GM06990 (cell line): ENCODE measurements at regions not wholly inside any gene's neighbourhood (a gene's known extent, or its start where the extent isn't known, plus 50 kb on each side); places are given as distances from the start of the nearest gene placed in this dataset.

Source experiments
- DNase-seq: peaks from one replicate; pipeline ENCODE4 v3.0.0-alpha.2; 2011; ENCODE audit not compliant: insufficient read length; ENCODE audit errors: extremely low read depth
- H3K27me3 ChIP-seq: replicated peaks from 2 replicates; pipeline ENCODE4 v1.6.0; 2011; ENCODE audit warnings: low read length; ENCODE audit not compliant: control insufficient read depth, insufficient read depth
- H3K36me3 ChIP-seq: 2 replicates; pipeline ENCODE4 v1.5.1; 2011; ENCODE audit warnings: low read length; ENCODE audit not compliant: control insufficient read depth, insufficient read depth
- H3K4me3 ChIP-seq: replicated peaks from 2 replicates; pipeline ENCODE4 v1.5.1; 2011; ENCODE audit warnings: low read depth, mild to moderate bottlenecking, control low read depth, low read length
- CTCF ChIP-seq: IDR thresholded peaks from 2 replicates; pipeline ENCODE4 v1.5.1; 2011; ENCODE audit warnings: low read length, control low read depth, mild to moderate bottlenecking, inconsistent platforms; ENCODE audit not compliant: insufficient read depth, poor library complexity, severe bottlenecking

GRCh38 chrX:42442745-42443144 lies 335.2 kb downstream of the PPP1R2C start:
- Histone ChIP-seq H3K36me3 (no peaks in the 10 kb centered on the region), H3K4me3 (no peak overlapping the region), H3K27me3 (no peaks in the 10 kb centered on the region)
- no peak for DNase-seq
- TF ChIP-seq CTCF = no peak

GRCh38 chrX:42437211-42437610 lies 340.8 kb downstream of the PPP1R2C start:
- TF ChIP-seq CTCF = no peak
- no peak for DNase-seq
- Histone ChIP-seq H3K4me3 (no peak overlapping the region), H3K36me3 (no peaks in the 10 kb centered on the region), H3K27me3 (no peaks in the 10 kb centered on the region)

- Histone ChIP-seq H3K4me3 (no peak overlapping the region), H3K27me3 (no peaks in the 10 kb centered on the region), H3K36me3 (no peaks in the 10 kb centered on the region)
- no peak for TF ChIP-seq CTCF
- DNase-seq = no peak
Observed at GRCh38 chrX:42434458-42435166, 343.4 kb downstream of the PPP1R2C start.

DNA sequence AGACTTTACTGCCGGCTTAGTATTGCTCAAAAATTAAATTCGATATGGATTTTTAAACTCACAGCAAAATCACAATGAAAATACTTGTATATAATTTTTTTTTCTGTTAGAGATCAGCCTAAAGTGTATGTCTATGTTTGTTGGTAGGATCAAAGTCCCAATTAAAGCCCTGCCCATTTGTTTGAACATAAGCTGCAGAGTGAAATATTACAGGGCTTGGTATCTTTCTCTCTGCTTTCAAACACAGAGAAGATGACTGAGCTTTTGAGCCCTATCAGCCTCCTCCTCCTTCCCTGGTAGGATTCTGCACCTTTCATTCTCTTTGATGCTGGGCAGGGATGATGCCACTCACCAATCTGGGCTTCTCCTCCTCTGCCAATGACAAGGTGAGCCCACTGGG lies 345.4 kb downstream of the PPP1R2C start:
- no peaks in the 10 kb centered on the region for H3K27me3 ChIP-seq
- DNase-seq = no peak

DNA sequence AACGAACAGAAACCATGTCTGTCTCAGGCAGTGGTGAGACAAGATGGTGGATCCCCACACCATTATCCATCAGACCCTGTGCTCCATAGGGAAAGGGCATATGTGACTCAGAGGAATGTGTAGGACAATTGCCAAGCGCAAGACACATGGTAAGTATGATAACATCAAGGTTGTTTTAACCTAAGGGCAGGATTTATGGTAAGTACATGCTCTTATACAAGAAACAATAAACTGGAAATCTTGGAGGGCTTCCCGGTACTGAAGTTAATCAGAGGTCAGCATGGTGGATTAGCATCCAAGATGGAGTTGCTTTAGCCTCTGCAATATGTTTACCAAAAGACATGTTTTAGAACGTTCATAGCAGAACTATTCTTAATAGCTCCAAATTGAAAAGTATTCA lies 355.0 kb downstream of the PPP1R2C start:
- Histone ChIP-seq H3K4me3 (no peak overlapping the region), H3K36me3 (no peaks in the 10 kb centered on the region), H3K27me3 (no peaks in the 10 kb centered on the region)
- no peak for TF ChIP-seq CTCF
- no peak for DNase-seq

More for the DNA sequence above, 345.4 kb downstream of the PPP1R2C start:
- Histone ChIP-seq H3K36me3 (no peaks in the 10 kb centered on the region), H3K4me3 (no peak overlapping the region)
- TF ChIP-seq CTCF = no peak

- H3K36me3 ChIP-seq = no peaks in the 10 kb centered on the region
- H3K27me3 ChIP-seq = no peaks in the 10 kb centered on the region
- no peak overlapping the region for H3K4me3 ChIP-seq
- no peak for TF ChIP-seq CTCF
- DNase-seq = no peak
Observed at GRCh38 chrX:42420426-42420825, 357.5 kb downstream of the PPP1R2C start.
